ENCODE measurements at regions not wholly inside any gene's neighbourhood (a gene's known extent, or its start where the extent isn't known, plus 50 kb on each side); places are given as distances from the start of the nearest gene placed in this dataset.

- TF ChIP-seq SP1 (IDR thresholded peaks at IDR 0.05) (no peak), FOXK2 (IDR thresholded peaks at IDR 0.05) (no peak), PKNOX1 (IDR thresholded peaks at IDR 0.05) (no peak), LEF1 (IDR thresholded peaks at IDR 0.05; ENCODE audit: borderline replicate concordance) (no peak), ZNF384 (IDR thresholded peaks at IDR 0.05) (no peak), SUZ12 (IDR thresholded peaks at IDR 0.05) (no peak), ELF4 (IDR thresholded peaks at IDR 0.05) (no peak), ARNT (IDR thresholded peaks at IDR 0.05) (no peak), BHLHE40 (IDR thresholded peaks at IDR 0.05; ENCODE audit: borderline replicate concordance) (no peak), TARDBP (IDR thresholded peaks at IDR 0.05) (no peak), NFRKB (IDR thresholded peaks at IDR 0.05) (no peak), FOXM1 (IDR thresholded peaks at IDR 0.05; ENCODE audit: borderline replicate concordance) (no peak), HDGF (IDR thresholded peaks at IDR 0.05; ENCODE audit: borderline replicate concordance) (no peak), CTBP1 (IDR thresholded peaks at IDR 0.05; ENCODE audit: borderline replicate concordance) (no peak)
Observed at GRCh38 chr5:4780633-4781032, 359.5 kb upstream of the ADAMTS16 start.

Data from HEK293T (cell line).